Caco-2 (cell line): ENCODE measurements at regions not wholly inside any gene's neighbourhood (a gene's known extent, or its start where the extent isn't known, plus 50 kb on each side); places are given as distances from the start of the nearest gene placed in this dataset.

Source experiments
- BruUV-seq: library from RNA; stranded (reverse); fragments of 400-500 nt; replicated peaks from 2 replicates; lab custom pipeline; 2021; lab: Mats Ljungman, UMichigan
- CTCF ChIA-PET: fragments of 300-600 bp; sonication (Branson Sonifier 250); formaldehyde crosslinking; loops from one replicate; lab custom pipeline; 2022; ENCODE audit warnings: antibody characterized with exemption; lab: Charles Lee
- POLR2A ChIA-PET: fragments of 300-600 bp; sonication (Branson Sonifier 250); formaldehyde crosslinking; loops from one replicate; lab custom pipeline; 2022; ENCODE audit warnings: antibody characterized with exemption; lab: Charles Lee
- DNase-seq, 2 experiments: peaks; one replicate each; pipeline versions ENCODE4 v3.0.0 to v3.0.0-alpha.2; 2020 to 2022
- H3K27me3 ChIP-seq: replicated peaks from 2 replicates; pipeline ENCODE4 v1.6.0; 2011; ENCODE audit warnings: low read length; ENCODE audit not compliant: control insufficient read depth, insufficient read depth
- H3K36me3 ChIP-seq: 2 replicates; pipeline ENCODE4 v1.5.1; 2011; ENCODE audit warnings: low read length; ENCODE audit not compliant: control insufficient read depth, insufficient read depth
- H3K4me1 ChIP-seq: fragments of 250-450 bp; sonication (Bioruptor Pico); 2 replicates; pipeline ENCODE4 v1.5.1; 2020; ENCODE audit warnings: mild to moderate bottlenecking
- H3K4me3 ChIP-seq: 2 replicates; pipeline ENCODE4 v1.5.1; 2011; ENCODE audit warnings: low read depth, mild to moderate bottlenecking, control low read depth, low read length
- H3K9me3 ChIP-seq: fragments of 250-450 bp; sonication (Bioruptor Pico); 2 replicates; pipeline ENCODE4 v1.5.1; 2020; ENCODE audit warnings: mild to moderate bottlenecking, moderate library complexity
- H3K27ac Mint-ChIP-seq: one replicate; pipeline ENCODE4 v1.8.0; 2022; ENCODE audit warnings: mixed read lengths; ENCODE audit not compliant: unreplicated experiment
- H3K27me3 Mint-ChIP-seq: one replicate; pipeline ENCODE4 v1.8.0; 2022; ENCODE audit warnings: mixed read lengths; ENCODE audit not compliant: insufficient read depth, unreplicated experiment
- H3K36me3 Mint-ChIP-seq: one replicate; pipeline ENCODE4 v1.8.0; 2022; ENCODE audit warnings: mild to moderate bottlenecking, mixed read lengths; ENCODE audit not compliant: insufficient read depth, unreplicated experiment
- H3K4me1 Mint-ChIP-seq: one replicate; pipeline ENCODE4 v1.8.0; 2022; ENCODE audit warnings: low read depth, mixed read lengths; ENCODE audit not compliant: unreplicated experiment
- H3K4me3 Mint-ChIP-seq: one replicate; pipeline ENCODE4 v1.8.0; 2022; ENCODE audit warnings: mild to moderate bottlenecking, moderate library complexity, mixed read lengths; ENCODE audit not compliant: unreplicated experiment
- H3K9me3 Mint-ChIP-seq: one replicate; pipeline ENCODE4 v1.8.0; 2022; ENCODE audit warnings: mixed read lengths; ENCODE audit not compliant: unreplicated experiment
- intact Hi-C: fragments of 100-400 bp; cut with micrococcal nuclease; formaldehyde crosslinking; loops from one replicate; pipeline ENCODE4 v1.10.0; 2022; ENCODE audit not compliant: unreplicated experiment
- TF ChIP-seq, protein P1 (sequence below), 2 experiments: fragments of 200-600 bp in 1 of 2; IDR thresholded peaks; 1 replicate in 1 of 2; 2 replicates in 1 of 2; pipeline versions ENCODE4 v1.5.1 to v1.8.0; 2011 to 2022; ENCODE audit warnings: antibody characterized with exemption in 1 of 2, control low read depth in 1 of 2, inconsistent platforms in 1 of 2, low read depth in 1 of 2, low read length in 1 of 2, mild to moderate bottlenecking in 1 of 2, moderate library complexity in 1 of 2; ENCODE audit not compliant: insufficient read depth in 1 of 2, severe bottlenecking in 1 of 2, unreplicated experiment in 1 of 2

- Histone ChIP-seq H3K27me3 (no peaks in the 10 kb centered on the region), H3K4me1 (no peaks in the 10 kb centered on the region), H3K36me3 (no peaks in the 10 kb centered on the region), H3K9me3 (no peaks in the 10 kb centered on the region), H3K4me3 (no peak overlapping the region)
- CTCF ChIA-PET: no interaction called here
- POLR2A ChIA-PET: no interaction called here
- H3K27ac Mint-ChIP-seq: no peak overlapping the region
- DNase-seq: no peak
- H3K9me3 Mint-ChIP-seq: no peaks in the 10 kb centered on the region
- H3K36me3 Mint-ChIP-seq: no peaks in the 10 kb centered on the region
- no peaks in the 10 kb centered on the region for H3K27me3 Mint-ChIP-seq
- intact Hi-C loops: no loop called here
- no peak overlapping the region for H3K4me3 Mint-ChIP-seq
- BruUV-seq: no TSS peak
- no peaks in the 10 kb centered on the region for H3K4me1 Mint-ChIP-seq
- TF ChIP-seq, protein P1, sequence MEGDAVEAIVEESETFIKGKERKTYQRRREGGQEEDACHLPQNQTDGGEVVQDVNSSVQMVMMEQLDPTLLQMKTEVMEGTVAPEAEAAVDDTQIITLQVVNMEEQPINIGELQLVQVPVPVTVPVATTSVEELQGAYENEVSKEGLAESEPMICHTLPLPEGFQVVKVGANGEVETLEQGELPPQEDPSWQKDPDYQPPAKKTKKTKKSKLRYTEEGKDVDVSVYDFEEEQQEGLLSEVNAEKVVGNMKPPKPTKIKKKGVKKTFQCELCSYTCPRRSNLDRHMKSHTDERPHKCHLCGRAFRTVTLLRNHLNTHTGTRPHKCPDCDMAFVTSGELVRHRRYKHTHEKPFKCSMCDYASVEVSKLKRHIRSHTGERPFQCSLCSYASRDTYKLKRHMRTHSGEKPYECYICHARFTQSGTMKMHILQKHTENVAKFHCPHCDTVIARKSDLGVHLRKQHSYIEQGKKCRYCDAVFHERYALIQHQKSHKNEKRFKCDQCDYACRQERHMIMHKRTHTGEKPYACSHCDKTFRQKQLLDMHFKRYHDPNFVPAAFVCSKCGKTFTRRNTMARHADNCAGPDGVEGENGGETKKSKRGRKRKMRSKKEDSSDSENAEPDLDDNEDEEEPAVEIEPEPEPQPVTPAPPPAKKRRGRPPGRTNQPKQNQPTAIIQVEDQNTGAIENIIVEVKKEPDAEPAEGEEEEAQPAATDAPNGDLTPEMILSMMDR (IDR thresholded peaks at IDR 0.05; ENCODE audit: insufficient read depth in 1 of 2, low read depth in 1 of 2, low read length in 1 of 2, severe bottlenecking in 1 of 2, unreplicated experiment in 1 of 2): no peak
These were observed 460.4 kb downstream of the CDH9 start for GRCh38 chr5:26578002-26578401.

DNA sequence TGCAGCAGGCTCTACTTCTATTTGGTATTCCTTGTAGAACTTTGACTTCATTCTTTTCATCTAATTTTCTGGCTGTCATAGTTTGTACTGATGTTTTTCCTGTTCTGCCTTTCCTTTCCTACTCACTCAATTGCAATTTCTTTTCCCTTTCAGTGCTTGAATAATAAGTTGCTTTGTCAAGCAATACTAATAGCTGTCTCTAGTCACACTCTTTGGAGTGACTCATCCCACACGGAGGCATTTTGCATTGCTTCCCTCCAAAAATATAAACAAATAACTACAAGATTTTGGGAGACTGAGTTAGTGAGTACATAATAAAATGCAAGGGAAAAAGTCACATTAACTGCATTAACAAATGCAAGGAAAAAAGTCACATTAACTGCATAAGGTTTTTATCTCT, 465.9 kb downstream of the CDH9 start:
- H3K4me3 Mint-ChIP-seq: no peak overlapping the region
- H3K4me1 Mint-ChIP-seq: no peaks in the 10 kb centered on the region
- intact Hi-C loops: no loop called here
- no peaks in the 10 kb centered on the region for H3K27me3 Mint-ChIP-seq
- TF ChIP-seq, protein P1 (IDR thresholded peaks at IDR 0.05; ENCODE audit: insufficient read depth in 1 of 2, low read depth in 1 of 2, low read length in 1 of 2, severe bottlenecking in 1 of 2, unreplicated experiment in 1 of 2): no peak
- BruUV-seq: no TSS peak
- Histone ChIP-seq H3K4me1 (no peaks in the 10 kb centered on the region), H3K4me3 (no peak overlapping the region), H3K36me3 (no peaks in the 10 kb centered on the region), H3K9me3 (no peaks in the 10 kb centered on the region), H3K27me3 (no peaks in the 10 kb centered on the region)
- CTCF ChIA-PET: no interaction called here
- H3K27ac Mint-ChIP-seq: no peak overlapping the region
- DNase-seq: no peak
- POLR2A ChIA-PET: no interaction called here
- H3K9me3 Mint-ChIP-seq: peaks cover under 1% of the 10 kb centered on the region
- no peaks in the 10 kb centered on the region for H3K36me3 Mint-ChIP-seq

- Histone ChIP-seq H3K27me3 (no peaks in the 10 kb centered on the region), H3K4me1 (no peaks in the 10 kb centered on the region), H3K9me3 (no peaks in the 10 kb centered on the region), H3K4me3 (no peak overlapping the region), H3K36me3 (no peaks in the 10 kb centered on the region)
- intact Hi-C loops: no loop called here
- H3K9me3 Mint-ChIP-seq: peaks cover 18% of the 10 kb centered on the region
- ChIA-PET POLR2A (no interaction called here), CTCF (no interaction called here)
- H3K4me1 Mint-ChIP-seq: no peaks in the 10 kb centered on the region
- H3K36me3 Mint-ChIP-seq: no peaks in the 10 kb centered on the region
- no TSS peak for BruUV-seq
- no peak overlapping the region for H3K27ac Mint-ChIP-seq
- no peak overlapping the region for H3K4me3 Mint-ChIP-seq
- no peaks in the 10 kb centered on the region for H3K27me3 Mint-ChIP-seq
- TF ChIP-seq, protein P1 (IDR thresholded peaks at IDR 0.05; ENCODE audit: insufficient read depth in 1 of 2, low read depth in 1 of 2, low read length in 1 of 2, severe bottlenecking in 1 of 2, unreplicated experiment in 1 of 2): no peak
- no peak for DNase-seq
These were observed 468.5 kb downstream of the CDH9 start for GRCh38 chr5:26569929-26570258.
